GM19035 (cell line): ENCODE measurements at regions not wholly inside any gene's neighbourhood (a gene's known extent, or its start where the extent isn't known, plus 50 kb on each side); places are given as distances from the start of the nearest gene placed in this dataset.
A peak's percentile ranks its signal among the peaks of the same experiment; 100 is the strongest.

Experiments used
- ATAC-seq: cut with Tn5 transposase; IDR thresholded peaks from one replicate; pipeline ENCODE4 v1.9.1; 2021; ENCODE audit not compliant: unreplicated experiment

GRCh38 chr15:94535298-94536048 is 304.1 kb downstream of the MCTP2 start:
- ATAC-seq = no peak

GRCh38 chr15:94536549-94536948 is 305.2 kb downstream of the MCTP2 start:
- no peak for ATAC-seq

GRCh38 chr15:94538280-94538679 is 306.9 kb downstream of the MCTP2 start:
- no peak for ATAC-seq

GRCh38 chr15:94542391-94542790 is 311.0 kb downstream of the MCTP2 start:
- ATAC-seq = no peak

GRCh38 chr15:94546808-94547207 is 315.4 kb downstream of the MCTP2 start:
- ATAC-seq = no peak

- no peak for ATAC-seq
Observed at GRCh38 chr15:94547711-94548110, 316.4 kb downstream of the MCTP2 start.

- ATAC-seq = no peak
Observed at GRCh38 chr15:94555841-94556519, 324.6 kb downstream of the MCTP2 start.

- no peak for ATAC-seq
Observed at GRCh38 chr15:94561036-94561689, 329.8 kb downstream of the MCTP2 start.

GRCh38 chr15:94563456-94563855 is 332.1 kb downstream of the MCTP2 start:
- no peak for ATAC-seq

GRCh38 chr15:94576889-94577533 is 345.6 kb downstream of the MCTP2 start:
- ATAC-seq = peak; percentile 78

- ATAC-seq = no peak
Observed at GRCh38 chr15:94579286-94579685, 347.9 kb downstream of the MCTP2 start.

GRCh38 chr15:94580211-94580885 is 349.0 kb downstream of the MCTP2 start:
- no peak for ATAC-seq

- peak; percentile 36 for ATAC-seq
Observed at GRCh38 chr15:94582368-94582767, 351.0 kb downstream of the MCTP2 start.

- peak; percentile 82 for ATAC-seq
Observed at GRCh38 chr15:94584833-94585244, 353.5 kb downstream of the MCTP2 start.

GRCh38 chr15:94586099-94586498 is 354.7 kb downstream of the MCTP2 start:
- ATAC-seq = peak; percentile 58

GRCh38 chr15:94587113-94587512 is 355.8 kb downstream of the MCTP2 start:
- ATAC-seq = no peak

- ATAC-seq = no peak
Observed at GRCh38 chr15:94588993-94589392, 357.6 kb downstream of the MCTP2 start.

GRCh38 chr15:94592495-94592894 is 361.1 kb downstream of the MCTP2 start:
- ATAC-seq = no peak

GRCh38 chr15:94596707-94597106 is 365.3 kb downstream of the MCTP2 start:
- no peak for ATAC-seq

GRCh38 chr15:94600505-94600904 is 369.1 kb downstream of the MCTP2 start:
- no peak for ATAC-seq
